Glomerular endothelial cell (primary cell): ENCODE measurements at regions not wholly inside any gene's neighbourhood (a gene's known extent, or its start where the extent isn't known, plus 50 kb on each side); places are given as distances from the start of the nearest gene placed in this dataset.
"Not testable (repeated sequence)": the region's sequence is repeated elsewhere in the genome, so short reads cannot be mapped to it uniquely, and the experiment has no call there.

ENCODE experiments used
- DNase-seq: peaks from one replicate; pipeline ENCODE4 v3.0.0-alpha.2; 2011; ENCODE audit warnings: low read depth, low spot score; ENCODE audit errors: extremely low read depth

DNA sequence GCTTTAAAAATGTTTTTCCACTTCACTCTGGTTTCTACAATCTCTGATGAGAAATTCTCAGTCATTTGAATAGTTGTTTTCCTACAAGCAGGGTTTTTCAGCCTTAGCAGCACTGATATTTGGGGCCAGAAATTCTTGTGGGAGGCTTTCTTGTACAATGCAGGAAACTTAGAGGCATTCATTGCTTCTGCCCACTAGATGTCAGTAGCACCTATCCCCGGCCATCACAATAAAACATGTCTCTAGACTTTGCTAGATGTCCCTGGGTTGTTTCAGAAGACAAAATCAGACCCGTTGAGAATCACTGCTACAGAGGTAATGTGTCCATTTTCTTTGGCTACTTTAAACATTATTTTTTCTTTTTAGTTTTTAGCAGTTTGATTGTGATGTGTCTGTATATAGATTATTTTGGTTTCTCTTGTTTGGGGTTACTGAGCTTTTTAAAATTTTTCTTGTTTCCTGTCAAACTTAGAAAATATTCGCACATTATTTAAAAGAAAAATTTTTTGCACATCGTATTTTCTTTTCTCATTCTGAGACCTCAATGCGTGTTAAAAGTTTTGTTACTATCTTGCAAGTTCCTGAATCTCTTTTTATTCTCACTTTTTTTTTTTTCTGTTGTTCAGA lies 60.8 kb upstream of the CCDC179 start:
- peak; percentile 31 for DNase-seq

- DNase-seq: no peak
Measured at GRCh38 chr11:22922672-22923071, 62.4 kb upstream of the CCDC179 start.

GRCh38 chr11:22923561-22923960 lies 63.3 kb upstream of the CCDC179 start:
- DNase-seq: no peak

DNA sequence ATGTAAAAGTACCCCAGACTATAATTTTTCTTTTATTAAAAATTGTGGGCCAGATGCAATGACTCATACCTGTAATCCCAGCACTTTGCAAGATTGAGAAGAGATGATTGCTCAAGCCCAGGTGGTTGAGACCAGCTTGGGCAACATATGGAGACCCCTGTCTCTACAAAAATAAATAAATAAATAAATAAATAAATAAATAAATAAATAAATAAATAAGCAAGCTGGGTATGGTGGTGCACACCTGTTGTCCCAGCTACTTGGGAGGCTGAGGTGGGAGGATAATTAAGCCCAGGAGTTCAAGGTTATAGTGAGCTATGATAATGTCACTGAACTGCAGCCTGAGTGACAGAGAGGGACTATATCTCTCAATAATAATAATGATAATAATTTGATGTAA lies 66.1 kb upstream of the CCDC179 start:
- DNase-seq: no peak

- DNase-seq: no peak
Measured at GRCh38 chr11:22927793-22928192, 67.5 kb upstream of the CCDC179 start.

GRCh38 chr11:22928207-22928917 lies 68.1 kb upstream of the CCDC179 start:
- DNase-seq: no peak

DNA sequence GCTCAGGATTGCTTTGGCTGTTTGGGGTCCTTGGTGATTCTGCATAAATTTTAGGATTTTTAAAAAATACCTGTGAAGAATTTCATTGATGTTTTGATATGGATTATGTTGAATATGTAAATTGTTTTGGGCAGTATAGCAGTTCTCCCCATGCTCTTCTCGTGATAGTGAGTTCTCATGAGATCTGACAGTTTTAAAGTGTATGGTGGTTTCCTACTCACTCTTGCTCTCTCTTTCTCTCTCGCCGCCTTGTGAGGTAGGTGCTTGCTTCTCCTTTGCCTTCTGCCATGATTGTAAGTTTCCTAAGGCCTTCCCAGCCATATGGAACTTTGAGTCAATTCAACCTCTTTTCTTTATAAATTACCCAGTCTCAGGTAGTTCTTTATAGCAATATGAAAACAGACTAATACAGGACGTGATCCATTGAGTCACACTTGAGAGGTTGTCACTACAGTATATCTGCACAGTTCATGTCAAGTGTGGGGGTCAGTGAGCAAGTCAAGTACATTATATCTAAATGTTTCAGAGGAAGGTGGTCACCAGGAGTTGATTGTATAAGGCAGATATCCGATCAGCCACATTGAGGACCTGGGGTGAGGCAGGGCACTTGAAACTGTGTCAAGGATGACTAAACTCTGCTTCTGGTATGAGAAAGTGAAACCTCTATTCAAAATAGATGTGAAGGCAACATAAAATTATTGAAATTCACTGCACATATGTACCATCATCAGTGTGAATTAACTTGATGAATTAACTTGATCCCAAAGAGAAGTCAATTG lies 70.7 kb upstream of the CCDC179 start:
- no peak for DNase-seq

DNA sequence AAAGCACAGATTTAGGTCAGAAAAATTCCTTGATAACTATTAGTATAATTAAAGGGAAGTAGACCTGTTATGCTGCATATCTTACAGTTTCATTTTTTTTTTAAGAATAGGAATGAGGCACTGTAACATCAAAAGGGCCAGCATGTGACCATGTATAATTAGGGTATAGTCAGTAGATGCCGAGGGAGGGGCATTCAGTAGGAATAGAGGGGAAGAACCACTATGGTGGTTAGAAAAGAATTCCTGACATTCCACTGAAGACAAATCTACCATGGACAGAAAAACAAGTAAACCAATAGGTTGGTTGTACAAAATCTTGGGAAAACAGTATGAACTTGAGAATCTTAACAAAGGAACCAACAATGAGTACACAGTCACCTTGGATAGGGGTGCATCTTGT lies 78.4 kb upstream of the CCDC179 start:
- DNase-seq: no peak

GRCh38 chr11:22941544-22941943 lies 81.3 kb upstream of the CCDC179 start:
- DNase-seq: not testable (repeated sequence)

GRCh38 chr11:22957786-22958185 lies 97.5 kb upstream of the CCDC179 start:
- DNase-seq: no peak

DNA sequence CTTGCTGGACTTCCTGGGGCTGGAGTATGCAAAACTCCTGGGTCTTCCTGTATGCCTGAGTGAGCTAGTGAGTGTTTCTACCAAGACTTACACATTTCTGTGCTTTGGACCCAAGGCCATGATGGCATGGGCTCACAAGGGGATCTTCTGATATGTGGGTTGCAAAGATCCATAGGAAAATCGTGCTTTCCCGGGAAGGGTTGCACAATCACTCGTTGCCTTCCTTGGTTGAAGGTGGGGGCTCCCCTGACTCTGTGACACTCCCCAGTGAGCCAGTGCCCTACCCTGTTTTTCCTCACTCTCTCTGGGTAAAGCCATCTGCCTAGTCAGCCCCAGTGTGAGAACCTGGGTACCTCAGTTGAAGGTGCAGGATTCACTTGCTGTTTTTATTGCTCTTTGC lies 114.0 kb upstream of the CCDC179 start:
- no peak for DNase-seq

- no peak for DNase-seq
Measured at GRCh38 chr11:22976146-22976545, 115.9 kb upstream of the CCDC179 start.

- no peak for DNase-seq
Measured at GRCh38 chr11:22982903-22983302, 122.6 kb upstream of the CCDC179 start.

GRCh38 chr11:22984045-22984444 lies 123.8 kb upstream of the CCDC179 start:
- DNase-seq: no peak

- DNase-seq: no peak
Measured at GRCh38 chr11:22989371-22989770, 129.1 kb upstream of the CCDC179 start.

- DNase-seq: no peak
Measured at GRCh38 chr11:22991196-22991595, 130.9 kb upstream of the CCDC179 start.

- DNase-seq: no peak
Measured at GRCh38 chr11:23006730-23007129, 146.5 kb upstream of the CCDC179 start.

DNA sequence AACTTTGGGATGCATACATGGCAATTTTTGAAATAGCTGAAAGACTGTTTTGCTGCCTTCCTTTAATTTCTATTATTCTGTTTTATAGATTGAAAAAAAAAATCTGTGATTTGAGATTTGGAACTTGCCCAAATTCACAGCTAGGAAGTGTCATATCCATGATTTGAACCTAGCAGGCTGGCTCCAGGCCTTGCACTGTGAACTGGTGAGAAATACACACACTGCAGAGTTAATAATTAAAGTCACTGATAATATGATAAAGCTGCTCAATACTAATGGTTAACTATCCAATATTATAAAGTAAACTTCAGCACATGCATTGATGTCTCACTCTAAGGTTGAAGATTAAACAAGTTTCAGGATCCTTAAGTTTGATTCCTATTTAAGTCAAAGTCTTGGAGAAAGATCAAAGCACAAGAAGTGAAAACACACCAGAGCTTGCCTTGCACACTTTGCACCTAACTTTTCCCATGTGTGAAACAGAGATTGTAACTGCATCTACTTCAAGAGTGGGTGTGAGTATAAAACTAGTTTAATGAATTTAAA lies 150.6 kb upstream of the CCDC179 start:
- DNase-seq: no peak

DNA sequence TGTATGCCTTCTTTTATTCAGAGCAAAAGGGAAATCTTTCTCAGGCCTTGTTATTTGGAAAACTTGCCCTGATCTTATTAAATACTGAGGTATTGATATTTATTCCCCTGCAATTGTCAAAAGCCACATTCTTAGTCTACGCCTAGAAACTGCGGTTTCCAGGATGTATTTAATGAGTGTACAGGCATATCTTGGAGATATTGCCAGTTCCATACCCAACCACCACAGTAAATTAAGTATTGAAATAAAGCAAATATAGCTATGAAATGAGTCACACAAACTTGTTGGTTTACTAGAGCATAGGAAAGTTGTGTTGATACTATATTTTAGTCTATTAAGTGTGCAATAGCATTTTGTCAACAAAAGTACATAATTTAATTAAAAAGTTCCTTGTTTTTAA lies 152.7 kb upstream of the CCDC179 start:
- no peak for DNase-seq

DNA sequence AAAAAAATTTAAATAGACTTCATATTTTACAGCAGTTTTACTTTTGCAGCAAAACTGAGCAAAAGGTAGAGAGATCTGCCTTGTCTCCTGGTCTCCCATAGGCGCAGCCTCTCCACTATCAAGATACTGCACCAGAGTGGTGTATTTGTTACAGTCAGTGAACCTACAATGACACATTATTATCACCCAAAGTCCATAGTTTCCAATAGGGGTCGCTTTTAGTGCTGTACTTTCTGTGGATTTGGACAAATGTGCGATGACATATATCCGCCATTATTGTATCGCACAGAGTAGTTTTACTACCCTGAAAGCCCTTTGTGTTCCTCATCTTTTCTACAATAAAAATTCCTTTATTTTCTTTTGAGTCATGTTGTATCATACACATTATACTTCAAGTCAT lies 153.2 kb upstream of the CCDC179 start:
- no peak for DNase-seq

GRCh38 chr11:23021287-23021863 lies 161.1 kb upstream of the CCDC179 start:
- peak; percentile 3 for DNase-seq
